Hepatocyte (in vitro differentiated cells): ENCODE measurements at regions not wholly inside any gene's neighbourhood (a gene's known extent, or its start where the extent isn't known, plus 50 kb on each side); places are given as distances from the start of the nearest gene placed in this dataset.

ENCODE experiments used
- DNase-seq: peaks from one replicate; pipeline ENCODE4 v3.0.0-alpha.2; 2016; ENCODE audit warnings: low spot score
- H2AFZ ChIP-seq: fragments of 200-600 bp; sonication (generic); 2 replicates; pipeline ENCODE4 v1.6.0; 2016; ENCODE audit warnings: antibody characterized with exemption, mild to moderate bottlenecking
- H3K27ac ChIP-seq: fragments of 200-600 bp; sonication (generic); 2 replicates; pipeline ENCODE4 v1.5.1; 2016; ENCODE audit warnings: mild to moderate bottlenecking
- H3K27me3 ChIP-seq: fragments of 200-600 bp; sonication (generic); 2 replicates; pipeline ENCODE4 v1.6.1; 2016
- H3K36me3 ChIP-seq: fragments of 200-600 bp; sonication (generic); replicated peaks from 2 replicates; pipeline ENCODE4 v1.5.1; 2016; ENCODE audit warnings: low read depth; ENCODE audit not compliant: insufficient read depth
- H3K4me1 ChIP-seq: fragments of 200-600 bp; sonication (generic); 2 replicates; pipeline ENCODE4 v1.5.1; 2016; ENCODE audit warnings: mild to moderate bottlenecking, moderate library complexity; ENCODE audit not compliant: insufficient read depth
- H3K4me2 ChIP-seq: fragments of 200-600 bp; sonication (generic); 2 replicates; pipeline ENCODE4 v1.6.0; 2016
- H3K4me3 ChIP-seq: fragments of 200-600 bp; sonication (generic); 2 replicates; pipeline ENCODE4 v1.5.1; 2016; ENCODE audit warnings: mild to moderate bottlenecking
- H3K79me2 ChIP-seq: fragments of 200-600 bp; sonication (generic); 2 replicates; pipeline ENCODE4 v1.6.0; 2017; ENCODE audit warnings: mild to moderate bottlenecking
- H3K9me2 ChIP-seq: fragments of 200-600 bp; sonication (generic); replicated peaks from 2 replicates; pipeline ENCODE4 v1.6.0; 2017; ENCODE audit warnings: mild to moderate bottlenecking; ENCODE audit not compliant: insufficient read depth
- H3K9me3 ChIP-seq: fragments of 200-600 bp; sonication (generic); 2 replicates; pipeline ENCODE4 v1.5.1; 2016; ENCODE audit warnings: low read depth, mild to moderate bottlenecking
- H4K20me1 ChIP-seq: fragments of 200-600 bp; sonication (generic); 2 replicates; pipeline ENCODE4 v1.6.0; 2016; ENCODE audit warnings: mild to moderate bottlenecking; ENCODE audit not compliant: insufficient read depth, poor library complexity, severe bottlenecking
- EZH2 ChIP-seq: fragments of 200-600 bp; sonication (generic); IDR thresholded peaks from 2 replicates; pipeline ENCODE4 v1.6.1; 2016; ENCODE audit warnings: antibody characterized with exemption, mild to moderate bottlenecking, borderline replicate concordance
- EZH2phosphoT487 ChIP-seq: fragments of 200-600 bp; sonication (generic); IDR thresholded peaks from one replicate; pipeline ENCODE4 v1.6.1; 2018; ENCODE audit warnings: antibody characterized with exemption, mild to moderate bottlenecking, low read depth, moderate library complexity; ENCODE audit not compliant: unreplicated experiment, severe bottlenecking
- WGBS: methylation state at CpG from one replicate; pipeline ENCODE4 v1.1.6; 2016; ENCODE audit warnings: low lambda C conversion rate; ENCODE audit errors: missing lambda C conversion rate; 5-methylcytosine and 5-hydroxymethylcytosine counted together
- TF ChIP-seq, protein P1 (sequence below): fragments of 200-600 bp; sonication (generic); IDR thresholded peaks from 2 replicates; pipeline ENCODE4 v1.5.1; 2016; ENCODE audit warnings: antibody characterized with exemption, mild to moderate bottlenecking; ENCODE audit not compliant: poor library complexity

DNA sequence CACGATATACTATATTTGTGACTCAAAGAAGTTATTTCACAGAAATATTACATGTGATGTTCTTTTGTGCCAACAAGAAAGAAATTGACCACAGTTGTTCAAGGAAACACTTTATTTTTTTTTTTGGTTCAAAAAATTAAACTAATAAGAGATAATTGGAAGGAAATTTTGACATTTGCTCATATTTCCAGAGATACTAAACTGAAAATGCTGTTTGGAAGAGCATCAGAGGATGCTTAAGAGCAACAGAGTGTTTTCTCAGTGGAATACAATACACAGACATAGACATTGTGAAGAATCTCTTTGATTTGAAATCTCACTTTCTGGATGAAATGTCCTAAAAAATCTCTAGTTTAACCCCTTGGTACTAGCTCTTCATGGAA is 760.4 kb upstream of the CXADR start:
- peaks cover 12% of the 10 kb centered on the region for H3K4me1 ChIP-seq

GRCh38 chr21:16755061-16755460 is 757.8 kb upstream of the CXADR start:
- no peak overlapping the region for H3K4me2 ChIP-seq
- H3K79me2 ChIP-seq: no peaks in the 10 kb centered on the region
- H2AFZ ChIP-seq: no peak overlapping the region
- H3K9me3 ChIP-seq: no peaks in the 10 kb centered on the region
- peaks cover 12% of the 10 kb centered on the region for H3K4me1 ChIP-seq
- H3K9me2 ChIP-seq: no peaks in the 10 kb centered on the region
- H3K27me3 ChIP-seq: no peaks in the 10 kb centered on the region
- H3K4me3 ChIP-seq: no peak overlapping the region
- H3K27ac ChIP-seq: no peak overlapping the region
- TF ChIP-seq EZH2phosphoT487 (no peak), EZH2 (no peak)
- TF ChIP-seq, protein P1, sequence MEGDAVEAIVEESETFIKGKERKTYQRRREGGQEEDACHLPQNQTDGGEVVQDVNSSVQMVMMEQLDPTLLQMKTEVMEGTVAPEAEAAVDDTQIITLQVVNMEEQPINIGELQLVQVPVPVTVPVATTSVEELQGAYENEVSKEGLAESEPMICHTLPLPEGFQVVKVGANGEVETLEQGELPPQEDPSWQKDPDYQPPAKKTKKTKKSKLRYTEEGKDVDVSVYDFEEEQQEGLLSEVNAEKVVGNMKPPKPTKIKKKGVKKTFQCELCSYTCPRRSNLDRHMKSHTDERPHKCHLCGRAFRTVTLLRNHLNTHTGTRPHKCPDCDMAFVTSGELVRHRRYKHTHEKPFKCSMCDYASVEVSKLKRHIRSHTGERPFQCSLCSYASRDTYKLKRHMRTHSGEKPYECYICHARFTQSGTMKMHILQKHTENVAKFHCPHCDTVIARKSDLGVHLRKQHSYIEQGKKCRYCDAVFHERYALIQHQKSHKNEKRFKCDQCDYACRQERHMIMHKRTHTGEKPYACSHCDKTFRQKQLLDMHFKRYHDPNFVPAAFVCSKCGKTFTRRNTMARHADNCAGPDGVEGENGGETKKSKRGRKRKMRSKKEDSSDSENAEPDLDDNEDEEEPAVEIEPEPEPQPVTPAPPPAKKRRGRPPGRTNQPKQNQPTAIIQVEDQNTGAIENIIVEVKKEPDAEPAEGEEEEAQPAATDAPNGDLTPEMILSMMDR: no peak
- no peak for DNase-seq
- no peaks in the 10 kb centered on the region for H3K36me3 ChIP-seq
- H4K20me1 ChIP-seq: no peaks in the 10 kb centered on the region

More for the DNA sequence above, 760.4 kb upstream of the CXADR start:
- Histone ChIP-seq H3K9me3 (no peaks in the 10 kb centered on the region), H3K9me2 (no peaks in the 10 kb centered on the region), H3K27me3 (no peaks in the 10 kb centered on the region), H3K79me2 (no peaks in the 10 kb centered on the region), H3K27ac (no peak overlapping the region), H3K4me3 (no peak overlapping the region), H4K20me1 (no peaks in the 10 kb centered on the region), H3K4me2 (no peak overlapping the region), H3K36me3 (no peaks in the 10 kb centered on the region), H2AFZ (no peak overlapping the region)
- no peak for DNase-seq
- TF ChIP-seq EZH2phosphoT487 (no peak), EZH2 (no peak)
- TF ChIP-seq, protein P1: no peak
- WGBS: 91% methylated on average over 1 of the region's 1 CpG

GRCh38 chr21:16767201-16767600 is 745.6 kb upstream of the CXADR start:
- Histone ChIP-seq H3K4me1 (no peaks in the 10 kb centered on the region), H3K9me2 (no peaks in the 10 kb centered on the region), H2AFZ (no peak overlapping the region), H3K9me3 (no peaks in the 10 kb centered on the region), H3K27me3 (no peaks in the 10 kb centered on the region), H4K20me1 (no peaks in the 10 kb centered on the region), H3K4me2 (no peak overlapping the region), H3K4me3 (no peak overlapping the region), H3K36me3 (no peaks in the 10 kb centered on the region), H3K27ac (no peak overlapping the region), H3K79me2 (no peaks in the 10 kb centered on the region)
- DNase-seq: no peak
- WGBS: 91% methylated on average over 2 of the region's 2 CpGs
- no peak for TF ChIP-seq EZH2
- TF ChIP-seq, protein P1: no peak

DNA sequence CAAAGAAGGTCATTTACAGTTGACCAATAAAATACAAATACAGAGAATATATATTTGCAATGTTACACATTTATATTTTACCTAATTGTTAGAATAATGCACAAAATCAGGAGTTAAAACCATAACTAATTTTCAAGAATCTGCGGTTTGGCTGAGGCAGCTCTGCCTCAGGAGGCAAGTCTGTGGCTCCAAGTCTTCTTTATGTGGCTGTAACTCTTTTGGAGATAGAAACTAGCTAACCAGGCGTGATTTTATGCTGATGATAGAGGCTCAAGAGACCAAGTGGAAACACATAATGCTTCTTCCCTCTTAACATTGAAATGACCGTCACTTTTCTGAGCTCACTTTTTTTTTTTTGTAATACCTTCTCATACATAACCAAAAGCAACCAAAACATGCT is 744.7 kb upstream of the CXADR start:
- Histone ChIP-seq H3K27me3 (no peaks in the 10 kb centered on the region), H3K9me3 (no peaks in the 10 kb centered on the region), H3K9me2 (no peaks in the 10 kb centered on the region), H3K4me2 (no peak overlapping the region), H4K20me1 (no peaks in the 10 kb centered on the region), H3K4me1 (no peaks in the 10 kb centered on the region), H3K27ac (no peak overlapping the region), H3K36me3 (no peaks in the 10 kb centered on the region), H2AFZ (no peak overlapping the region), H3K4me3 (no peak overlapping the region), H3K79me2 (no peaks in the 10 kb centered on the region)
- TF ChIP-seq EZH2phosphoT487 (no peak), EZH2 (no peak)
- TF ChIP-seq, protein P1: no peak
- 82% methylated on average over 3 of the region's 3 CpGs for WGBS
- no peak for DNase-seq
